H9 (cell line): ENCODE measurements at regions not wholly inside any gene's neighbourhood (a gene's known extent, or its start where the extent isn't known, plus 50 kb on each side); places are given as distances from the start of the nearest gene placed in this dataset.

Source experiments
- DNase-seq: peaks from one replicate; pipeline ENCODE4 v3.0.0-alpha.2; 2017
- H2AFZ ChIP-seq: one replicate; pipeline ENCODE4 v1.6.1; 2013; ENCODE audit warnings: mild to moderate bottlenecking, low read length, control low read depth, moderate library complexity
- H2AK5ac ChIP-seq: 2 replicates; pipeline ENCODE4 v1.6.1; 2013; ENCODE audit warnings: low read length, control low read depth, mixed read lengths; ENCODE audit not compliant: insufficient read length
- H2BK120ac ChIP-seq: one replicate; pipeline ENCODE4 v1.6.1; 2013; ENCODE audit warnings: low read depth, mild to moderate bottlenecking, low read length, control low read depth, inconsistent platforms; ENCODE audit not compliant: poor library complexity, severe bottlenecking
- H2BK12ac ChIP-seq: 2 replicates; pipeline ENCODE4 v1.6.1; 2013; ENCODE audit warnings: low read length, control low read depth, mixed read lengths, low read depth; ENCODE audit not compliant: insufficient read length
- H2BK15ac ChIP-seq: 2 replicates; pipeline ENCODE4 v1.6.1; 2013; ENCODE audit warnings: low read depth, low read length, control low read depth
- H2BK20ac ChIP-seq: one replicate; pipeline ENCODE4 v1.6.1; 2013; ENCODE audit warnings: low read depth, mild to moderate bottlenecking, low read length, control low read depth, inconsistent platforms; ENCODE audit not compliant: poor library complexity, severe bottlenecking
- H2BK5ac ChIP-seq: 2 replicates; pipeline ENCODE4 v1.6.1; 2013; ENCODE audit warnings: low read length, control low read depth, mixed read lengths; ENCODE audit not compliant: insufficient read length
- H3K14ac ChIP-seq: 2 replicates; pipeline ENCODE4 v1.6.1; 2013; ENCODE audit warnings: low read length, control low read depth; ENCODE audit not compliant: insufficient read depth
- H3K18ac ChIP-seq: 2 replicates; pipeline ENCODE4 v1.6.1; 2013; ENCODE audit warnings: low read depth, mild to moderate bottlenecking, mixed read lengths, low read length, control low read depth; ENCODE audit not compliant: insufficient read length
- H3K23ac ChIP-seq: 2 replicates; pipeline ENCODE4 v1.6.1; 2013; ENCODE audit warnings: low read length, control low read depth, mixed read lengths, low read depth; ENCODE audit not compliant: insufficient read length
- H3K23me2 ChIP-seq: 2 replicates; pipeline ENCODE4 v1.6.1; 2013; ENCODE audit warnings: low read depth, mild to moderate bottlenecking, mixed read lengths, low read length, control low read depth; ENCODE audit not compliant: insufficient read length, poor library complexity, severe bottlenecking
- H3K27ac ChIP-seq: 2 replicates; pipeline ENCODE4 v1.5.1; 2013; ENCODE audit warnings: low read length, control low read depth, mixed read lengths, low read depth; ENCODE audit not compliant: insufficient read length
- H3K27me3 ChIP-seq: 2 replicates; pipeline ENCODE4 v1.6.1; 2013; ENCODE audit warnings: low read length, control low read depth, inconsistent platforms; ENCODE audit not compliant: insufficient read depth
- H3K4ac ChIP-seq: 2 replicates; pipeline ENCODE4 v1.6.1; 2013; ENCODE audit warnings: low read depth, mild to moderate bottlenecking, control low read depth, inconsistent platforms, low read length, moderate library complexity
- H3K4me1 ChIP-seq: 2 replicates; pipeline ENCODE4 v1.6.1; 2013; ENCODE audit warnings: low read length, control low read depth, inconsistent platforms; ENCODE audit not compliant: insufficient read depth
- H3K4me2 ChIP-seq: 2 replicates; pipeline ENCODE4 v1.6.1; 2013; ENCODE audit warnings: low read length, control low read depth, mixed read lengths; ENCODE audit not compliant: insufficient read length, insufficient read depth
- H3K56ac ChIP-seq: 2 replicates; pipeline ENCODE4 v1.6.1; 2013; ENCODE audit warnings: low read depth, mild to moderate bottlenecking, mixed read lengths, low read length, control low read depth; ENCODE audit not compliant: insufficient read length
- H3K79me1 ChIP-seq: 2 replicates; pipeline ENCODE4 v1.6.1; 2013; ENCODE audit warnings: low read depth, mild to moderate bottlenecking, moderate library complexity, low read length, control low read depth, inconsistent platforms; ENCODE audit not compliant: insufficient read depth, poor library complexity, severe bottlenecking
- H3K79me2 ChIP-seq: 2 replicates; pipeline ENCODE4 v1.6.1; 2013; ENCODE audit warnings: low read length, control low read depth, inconsistent platforms; ENCODE audit not compliant: insufficient read depth
- H3K9ac ChIP-seq: 2 replicates; pipeline ENCODE4 v1.6.1; 2013; ENCODE audit warnings: low read length, control low read depth, mixed read lengths; ENCODE audit not compliant: insufficient read length; ENCODE audit errors: extremely low read depth
- H3K9me3 ChIP-seq: one replicate; pipeline ENCODE4 v1.6.1; 2013; ENCODE audit warnings: low read depth, low read length, inconsistent platforms; ENCODE audit not compliant: control insufficient read depth
- H3T11ph ChIP-seq: one replicate; pipeline ENCODE4 v1.6.1; 2013; ENCODE audit warnings: mild to moderate bottlenecking, low read length, control low read depth, inconsistent platforms
- H4K20me1 ChIP-seq: one replicate; pipeline ENCODE4 v1.6.1; 2013; ENCODE audit not compliant: control insufficient read depth, insufficient read length, insufficient read depth
- H4K5ac ChIP-seq: 2 replicates; pipeline ENCODE4 v1.6.1; 2013; ENCODE audit warnings: low read depth, mild to moderate bottlenecking, mixed read lengths, low read length, control low read depth; ENCODE audit not compliant: insufficient read length
- H4K8ac ChIP-seq: replicated peaks from 2 replicates; pipeline ENCODE4 v1.6.1; 2013; ENCODE audit warnings: low read length, control low read depth, mixed read lengths, low read depth; ENCODE audit not compliant: insufficient read length
- H4K91ac ChIP-seq: 2 replicates; pipeline ENCODE4 v1.6.1; 2013; ENCODE audit warnings: low read depth, mild to moderate bottlenecking, moderate library complexity, mixed read lengths, low read length, control low read depth; ENCODE audit not compliant: insufficient read length
- H3K27ac Mint-ChIP-seq, 3 experiments: 2 replicates in 2 of 3; 3 replicates in 1 of 3; pipeline ENCODE4 v1.8.0; 2020 to 2021; ENCODE audit warnings: mixed read lengths in 3 of 3, mild to moderate bottlenecking in 1 of 3, moderate library complexity in 1 of 3
- H3K27me3 Mint-ChIP-seq: 2 replicates; pipeline ENCODE4 v1.8.0; 2021; ENCODE audit warnings: low read depth, mild to moderate bottlenecking, moderate library complexity, mixed read lengths
- H3K36me3 Mint-ChIP-seq, 3 experiments: 2 replicates in 2 of 3; 3 replicates in 1 of 3; pipeline ENCODE4 v1.8.0; 2020 to 2021; ENCODE audit warnings: low read depth in 3 of 3, mixed read lengths in 3 of 3; ENCODE audit not compliant: insufficient read depth in 1 of 3
- H3K4me1 Mint-ChIP-seq, 2 experiments: 2 replicates each; pipeline ENCODE4 v1.8.0; 2020; ENCODE audit warnings: mixed read lengths in 2 of 2
- H3K4me3 Mint-ChIP-seq, 2 experiments: 2 replicates in 1 of 2; 3 replicates in 1 of 2; pipeline ENCODE4 v1.8.0; 2020 to 2021; ENCODE audit warnings: mild to moderate bottlenecking in 2 of 2, mixed read lengths in 2 of 2, moderate library complexity in 1 of 2
- H3K9me3 Mint-ChIP-seq, 2 experiments: 2 replicates in 1 of 2; 3 replicates in 1 of 2; pipeline ENCODE4 v1.8.0; 2020; ENCODE audit warnings: mild to moderate bottlenecking in 2 of 2, mixed read lengths in 2 of 2, moderate library complexity in 1 of 2
- CTCF ChIP-seq: fragments of 200-600 bp; sonication (generic); conservative IDR thresholded peaks from 3 replicates; pipeline ENCODE4 v1.8.0; 2021; ENCODE audit warnings: antibody characterized with exemption, mild to moderate bottlenecking
- WGBS: extraction: QIAGEN DNeasy Blood & Tissue Kit; methylation state at CpG from one replicate; pipeline ENCODE4 v1.1.7; 2013; ENCODE audit warnings: missing lambda C conversion rate, low lambda C conversion rate, mixed read lengths; ENCODE audit not compliant: insufficient read length; ENCODE audit errors: extremely low coverage; 5-methylcytosine and 5-hydroxymethylcytosine counted together

GRCh38 chr4:138413273-138413672 lies 171.1 kb upstream of the SLC7A11 start:
- Histone ChIP-seq H2AFZ (no peak overlapping the region), H3K79me1 (no peaks in the 10 kb centered on the region), H3K4ac (no peak overlapping the region), H4K20me1 (no peaks in the 10 kb centered on the region), H3K18ac (no peak overlapping the region), H3K9me3 (no peaks in the 10 kb centered on the region), H4K91ac (no peak overlapping the region), H2BK120ac (no peak overlapping the region), H3K23me2 (no peaks in the 10 kb centered on the region), H3K23ac (no peak overlapping the region), H3K4me2 (no peak overlapping the region), H3K27me3 (no peaks in the 10 kb centered on the region), H3K56ac (no peak overlapping the region), H3K9ac (no peak overlapping the region), H2BK5ac (no peak overlapping the region), H2BK15ac (no peak overlapping the region), H3T11ph (no peak overlapping the region), H2BK20ac (no peak overlapping the region), H3K14ac (no peak overlapping the region), H3K27ac (no peak overlapping the region), H4K5ac (no peak overlapping the region), H3K4me1 (no peaks in the 10 kb centered on the region), H3K79me2 (no peaks in the 10 kb centered on the region), H2AK5ac (no peak overlapping the region), H2BK12ac (no peak overlapping the region), H4K8ac (no peak overlapping the region)
- Mint-ChIP-seq H3K4me1 (peaks cover 8% of the 10 kb centered on the region in 2 experiments), H3K9me3 (no peaks in the 10 kb centered on the region), H3K27me3 (no peaks in the 10 kb centered on the region), H3K4me3 (no peak overlapping the region), H3K27ac (no peak overlapping the region), H3K36me3 (no peaks in the 10 kb centered on the region; a peak in 1 of 7 replicates)
- no peak for DNase-seq
- no CpG with 5 or more reads among the region's 1 CpG for WGBS
- no peak for TF ChIP-seq CTCF
